GM21717 (cell line): ENCODE measurements at regions not wholly inside any gene's neighbourhood (a gene's known extent, or its start where the extent isn't known, plus 50 kb on each side); places are given as distances from the start of the nearest gene placed in this dataset.

Experiments used
- ATAC-seq: cut with Tn5 transposase; IDR thresholded peaks from one replicate; pipeline ENCODE4 v1.9.1; 2021; ENCODE audit warnings: mild to moderate bottlenecking, moderate library complexity; ENCODE audit not compliant: unreplicated experiment

DNA sequence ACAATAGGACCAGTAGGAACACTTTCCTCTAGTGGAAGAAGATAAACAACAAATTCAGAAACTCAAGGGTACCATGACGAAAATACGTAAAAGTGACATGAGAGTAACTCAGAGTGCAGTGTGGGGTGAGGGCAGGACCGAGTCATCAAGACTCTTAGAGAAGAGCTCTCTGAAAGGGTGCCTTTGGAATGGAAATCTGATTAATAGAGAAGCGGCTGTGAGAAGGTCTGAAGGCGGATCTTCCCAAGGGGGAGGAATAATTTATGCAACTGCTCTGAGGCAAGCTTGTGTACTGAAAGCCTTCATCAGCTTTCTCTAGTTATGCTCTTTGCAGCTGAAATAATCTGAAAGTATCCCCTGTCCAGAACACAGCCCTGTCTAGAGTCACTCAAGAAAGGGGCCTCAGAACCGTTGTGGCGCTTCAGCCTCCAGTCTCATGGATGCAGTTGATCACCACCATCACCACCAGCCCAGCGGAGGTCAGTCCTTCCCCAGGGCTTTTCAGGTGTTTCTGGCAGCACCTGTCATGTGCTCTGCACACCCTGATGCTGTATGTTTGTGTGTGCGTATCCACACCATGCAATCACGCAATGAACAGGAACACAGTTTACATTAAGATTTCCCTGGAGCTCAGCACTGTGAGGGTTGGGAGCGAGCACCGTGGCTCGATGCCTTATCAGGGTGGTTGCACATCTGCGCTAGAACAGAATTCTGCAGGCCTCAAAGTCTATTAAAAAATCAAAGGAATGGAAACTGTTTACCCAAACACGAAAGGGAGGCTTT, 396.5 kb downstream of the SMOC2 start:
- no peak for ATAC-seq

DNA sequence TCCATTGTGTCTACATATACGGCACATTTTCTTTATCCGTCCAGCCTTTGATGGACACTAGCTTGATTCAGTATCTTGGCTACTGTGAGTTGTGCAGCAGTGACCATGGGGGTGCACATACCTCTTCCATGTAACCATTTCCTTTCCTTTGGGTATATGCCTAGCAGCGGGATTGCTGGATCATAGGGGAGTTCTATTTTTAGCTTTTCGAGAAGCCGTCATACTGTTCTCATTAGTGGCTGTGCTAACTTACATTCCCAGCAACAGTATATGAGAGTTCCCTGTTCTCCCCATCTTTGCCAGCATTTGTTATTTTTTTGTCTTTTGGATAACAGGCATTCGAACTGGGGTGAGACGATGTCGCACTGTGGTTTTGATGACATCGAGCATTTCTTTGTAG, 395.0 kb downstream of the SMOC2 start:
- ATAC-seq, result no peak

DNA sequence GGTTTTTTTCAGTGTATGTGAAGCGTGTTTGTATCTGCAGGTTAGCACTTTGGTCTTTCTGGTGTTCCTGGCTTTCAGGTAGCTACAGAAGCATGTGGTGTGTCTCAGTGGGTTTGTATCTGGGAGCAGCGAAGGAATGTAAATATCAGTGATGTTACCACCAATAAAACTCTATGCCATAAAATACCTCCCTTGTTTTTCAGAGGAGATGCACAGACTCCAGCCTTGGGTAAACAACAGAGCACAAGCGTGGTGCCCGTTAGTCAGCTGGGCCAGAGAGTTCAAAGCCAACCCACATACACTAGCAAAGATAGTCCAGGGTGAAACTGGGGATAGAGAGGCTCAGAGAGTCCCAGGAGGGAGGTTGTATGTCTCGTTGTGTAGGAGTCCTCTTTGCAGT, 393.8 kb downstream of the SMOC2 start:
- ATAC-seq, result no peak

DNA sequence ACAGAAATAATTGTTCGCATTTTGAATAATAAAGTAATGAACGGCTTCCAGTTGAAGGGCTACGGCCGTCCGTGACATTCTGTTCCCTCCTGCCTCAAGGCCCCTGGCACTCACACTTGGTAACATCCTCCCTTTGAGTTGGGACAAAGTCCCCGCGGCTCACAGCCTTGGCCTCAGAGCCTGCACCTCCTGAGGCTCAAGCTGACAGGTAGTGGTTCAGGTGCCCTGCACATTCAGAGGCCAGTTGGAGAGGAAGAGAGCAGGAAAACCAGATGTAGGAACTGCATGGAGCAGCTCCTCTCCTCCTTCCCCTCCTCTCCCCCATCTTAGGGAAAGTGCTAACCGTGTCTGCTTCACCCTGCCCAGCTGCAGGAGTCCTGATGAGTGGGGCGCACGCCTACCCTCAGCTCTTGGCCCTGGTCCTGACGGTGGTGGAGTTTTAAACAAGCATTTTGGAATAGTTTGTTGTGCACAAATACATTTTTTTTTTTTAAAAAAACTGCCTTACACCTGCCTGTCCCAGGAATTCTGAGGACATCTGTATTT, 393.1 kb downstream of the SMOC2 start:
- no peak for ATAC-seq

DNA sequence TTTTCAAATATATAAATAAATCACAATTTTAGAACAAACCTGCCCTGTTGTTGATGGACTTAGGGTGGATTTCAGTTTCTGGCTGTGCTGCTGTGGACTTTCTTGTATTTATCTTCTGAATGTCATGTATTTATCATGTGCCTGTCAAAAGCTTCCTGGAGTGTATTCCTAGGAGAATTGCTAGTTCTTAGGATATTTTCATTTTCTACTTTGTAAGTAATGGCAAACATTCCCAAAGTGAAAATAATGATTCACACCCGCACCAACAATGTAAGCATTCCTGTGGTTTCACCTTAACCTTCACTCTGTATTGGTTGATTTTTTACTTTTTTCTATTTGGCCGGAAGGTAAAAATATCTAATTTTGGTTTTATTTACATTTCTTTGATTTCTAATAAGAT, 387.8 kb downstream of the SMOC2 start:
- no peak for ATAC-seq

DNA sequence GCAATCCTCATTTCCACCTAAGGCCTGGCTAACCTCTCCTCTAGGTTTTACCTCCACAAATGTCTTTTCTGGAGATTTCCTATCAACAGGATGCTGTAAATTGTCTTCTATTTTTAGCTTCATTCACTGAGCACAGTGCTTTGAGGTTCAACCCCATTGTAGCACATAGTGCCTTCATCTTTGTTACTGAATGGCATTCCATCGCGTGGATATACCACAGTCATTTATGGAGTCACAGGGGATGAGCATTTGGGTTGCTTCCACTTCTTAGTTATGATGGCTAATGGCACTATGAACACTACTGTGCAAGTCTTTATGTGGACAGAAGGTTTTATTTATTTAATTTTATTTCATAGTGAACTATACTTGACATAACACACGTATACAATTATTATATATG, 387.1 kb downstream of the SMOC2 start:
- no peak for ATAC-seq

DNA sequence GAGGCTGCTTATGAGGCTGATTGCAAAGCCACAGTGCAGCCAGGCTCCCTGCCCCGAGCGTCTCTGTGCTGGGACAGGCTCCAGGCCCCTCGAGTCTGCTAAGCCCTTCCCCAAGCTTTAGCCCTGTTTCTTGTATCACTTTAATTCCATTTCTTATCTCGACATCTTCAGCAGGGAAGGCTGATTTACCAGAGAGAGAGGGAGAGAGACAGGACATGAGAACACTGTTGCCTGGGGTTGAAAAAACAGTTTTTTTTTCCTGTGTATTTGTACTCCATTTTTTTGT, 386.5 kb downstream of the SMOC2 start:
- no peak for ATAC-seq

DNA sequence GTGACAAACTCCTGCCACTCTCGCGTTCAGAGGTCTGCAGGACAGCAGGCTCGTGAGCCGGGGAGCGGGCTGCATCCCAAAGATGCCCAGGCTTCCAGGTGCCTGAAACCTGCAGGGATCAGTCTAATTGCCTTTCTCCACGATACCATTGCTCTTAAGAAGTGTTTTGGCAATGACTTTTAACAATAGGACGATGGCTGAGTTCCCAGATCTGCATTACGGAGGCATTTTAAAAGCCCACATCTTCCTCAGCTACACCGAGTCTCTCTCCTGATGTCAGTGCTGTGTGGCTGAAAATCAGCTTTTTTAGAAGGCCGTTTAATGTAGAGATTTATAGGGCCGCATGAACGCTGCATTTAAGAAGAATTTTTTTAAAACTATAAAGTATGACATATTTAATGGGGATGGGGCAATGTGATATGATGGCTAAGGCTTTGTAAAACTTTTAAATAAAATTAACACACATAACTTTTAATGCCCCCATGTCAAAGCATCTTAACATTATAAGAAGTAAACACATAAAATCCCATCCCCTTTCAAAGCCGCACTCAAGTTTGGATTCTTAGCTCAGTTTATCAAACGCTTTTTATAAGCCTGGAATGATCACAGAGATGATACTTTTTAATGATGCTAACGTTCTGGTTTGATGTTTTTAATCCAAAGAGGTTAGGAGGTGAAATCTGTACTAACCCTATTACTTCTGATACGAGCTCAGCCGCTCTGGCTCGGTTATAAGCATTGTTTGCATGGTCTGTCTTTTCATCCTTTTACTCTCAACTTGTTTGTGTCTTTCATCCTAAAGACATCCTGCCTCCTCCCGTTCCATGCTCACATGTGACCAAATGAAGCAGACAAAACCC, 386.0 kb downstream of the SMOC2 start:
- no peak for ATAC-seq

DNA sequence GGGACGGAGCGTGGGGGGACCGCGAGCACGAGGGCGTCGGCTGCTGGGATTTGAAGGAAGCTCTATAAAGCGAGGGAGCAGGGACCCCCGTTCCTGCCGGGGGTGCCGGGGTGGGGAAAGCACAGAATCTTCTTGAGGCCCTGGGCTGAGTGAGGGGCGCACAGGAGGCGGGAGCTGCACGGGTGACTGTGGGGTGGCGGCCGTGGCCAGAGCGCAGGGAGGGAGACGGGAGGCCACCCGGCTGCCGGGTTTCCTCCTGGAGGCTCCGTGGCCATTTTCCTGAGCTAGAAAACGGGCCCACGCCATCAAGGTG, 385.1 kb downstream of the SMOC2 start:
- ATAC-seq, result no peak

DNA sequence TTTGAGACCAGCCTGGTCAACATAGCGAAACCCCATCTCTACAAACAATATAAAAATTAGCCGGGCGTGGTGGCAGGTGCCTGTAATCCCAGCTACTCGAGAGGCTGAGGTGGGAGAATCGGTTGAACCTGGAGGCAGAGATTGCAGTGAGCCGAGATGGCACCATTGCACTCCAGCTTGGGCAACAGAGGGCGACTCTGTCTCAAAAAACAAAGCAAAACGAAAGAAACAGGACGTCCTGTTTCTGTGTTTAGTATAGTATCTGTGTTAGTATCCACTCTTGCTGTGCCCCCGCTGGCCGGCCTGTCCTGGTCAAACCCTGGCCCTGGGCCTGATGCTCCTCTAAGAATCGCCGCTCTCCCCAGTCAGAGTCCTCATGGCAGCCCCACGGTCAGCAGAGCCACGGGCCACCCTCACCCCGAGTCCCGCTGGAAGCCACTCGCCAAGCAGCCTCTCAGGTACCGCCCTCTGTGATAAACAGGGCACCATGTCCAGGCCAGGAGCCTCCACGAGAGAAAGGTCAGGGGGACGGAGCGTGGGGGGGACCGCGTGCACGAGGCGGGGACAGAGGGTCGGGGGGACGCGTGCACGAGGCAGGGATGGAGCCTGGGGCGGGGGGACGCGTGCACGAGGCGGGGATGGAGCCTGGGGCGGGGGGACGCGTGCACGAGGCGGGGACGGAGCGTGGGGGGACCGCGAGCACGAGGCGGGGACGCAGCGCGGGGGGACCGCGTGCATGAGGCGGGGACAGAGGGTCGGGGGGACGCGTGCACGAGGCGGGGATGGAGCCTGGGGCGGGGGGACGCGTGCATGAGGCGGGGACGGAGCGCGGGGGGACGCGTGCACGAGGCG, 384.5 kb downstream of the SMOC2 start:
- no peak for ATAC-seq

DNA sequence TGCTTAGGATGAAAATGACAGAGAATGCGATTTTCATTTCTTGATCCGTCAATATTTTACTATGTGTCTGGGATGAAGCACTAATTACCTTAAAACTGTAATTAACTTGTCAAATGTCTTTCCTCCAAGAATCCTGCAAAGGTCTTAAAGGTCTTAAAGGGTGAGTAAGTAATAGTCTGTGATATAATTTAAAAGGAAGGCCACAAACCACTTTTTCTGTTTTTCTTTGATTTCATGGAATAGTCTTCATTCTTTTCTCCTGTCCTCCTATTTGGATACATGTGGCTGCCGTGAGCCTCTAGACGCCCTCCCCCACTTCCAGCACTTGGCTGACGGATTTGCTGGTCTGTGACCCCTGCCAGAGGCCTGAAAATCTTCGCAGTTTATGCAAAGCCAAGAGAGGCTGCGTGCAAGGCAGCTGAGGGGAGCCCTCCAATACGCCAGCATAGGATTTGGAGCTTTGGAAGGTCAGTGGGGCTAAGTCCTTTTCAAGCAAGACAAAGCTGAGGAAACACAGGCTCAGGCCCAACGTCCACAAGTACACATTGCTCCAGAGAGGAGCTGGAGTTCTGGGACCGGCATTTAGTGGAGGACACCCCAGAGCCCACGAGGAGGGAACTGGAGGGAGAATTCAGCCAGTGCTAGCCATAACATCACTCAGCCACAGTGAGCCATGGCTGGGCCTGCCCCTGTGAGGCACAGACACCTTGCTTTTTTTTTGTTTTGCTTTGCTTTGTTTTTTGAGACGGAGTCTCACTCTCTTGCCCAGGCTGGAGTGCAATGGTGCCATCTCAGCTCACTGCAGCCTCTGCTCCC, 382.6 kb downstream of the SMOC2 start:
- no peak for ATAC-seq

DNA sequence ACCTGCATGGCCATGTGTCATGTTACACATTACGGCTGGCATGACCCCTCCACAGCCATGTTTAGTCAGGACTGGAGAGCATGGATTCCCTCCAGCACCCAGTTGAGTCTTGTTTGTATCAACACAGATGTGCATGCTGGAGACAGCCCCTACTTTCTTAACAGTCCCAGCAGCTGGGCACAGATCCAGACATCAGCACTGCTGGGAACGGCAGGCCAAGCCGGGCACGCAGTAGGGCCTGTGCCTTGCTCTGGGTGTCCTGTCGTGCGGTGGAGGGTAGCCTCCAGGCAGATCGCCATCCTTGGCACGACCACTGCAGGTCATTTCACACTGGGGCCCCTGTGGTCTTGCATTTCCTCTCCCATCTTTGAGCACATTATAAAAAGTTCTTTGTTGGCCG, 381.4 kb downstream of the SMOC2 start:
- ATAC-seq, result no peak

DNA sequence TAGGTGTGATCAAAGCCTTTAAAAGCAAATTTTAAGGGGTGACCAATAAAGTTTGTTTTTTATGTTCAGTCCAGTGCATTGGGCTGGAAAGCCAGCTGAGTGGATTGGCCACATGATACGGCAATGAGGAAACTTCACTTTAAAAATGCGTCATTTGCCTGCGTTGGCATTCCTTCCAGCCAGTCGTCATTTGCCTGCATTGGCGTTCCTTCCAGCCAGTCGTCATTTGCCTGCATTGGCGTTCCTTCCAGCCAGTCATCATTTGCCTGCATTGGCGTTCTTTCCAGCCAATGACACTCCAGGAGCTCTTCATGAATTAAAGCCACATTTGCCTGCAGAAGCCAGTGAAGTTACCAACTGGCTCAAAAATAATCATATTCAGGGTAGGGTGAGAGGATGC, 378.6 kb downstream of the SMOC2 start:
- ATAC-seq, result no peak

DNA sequence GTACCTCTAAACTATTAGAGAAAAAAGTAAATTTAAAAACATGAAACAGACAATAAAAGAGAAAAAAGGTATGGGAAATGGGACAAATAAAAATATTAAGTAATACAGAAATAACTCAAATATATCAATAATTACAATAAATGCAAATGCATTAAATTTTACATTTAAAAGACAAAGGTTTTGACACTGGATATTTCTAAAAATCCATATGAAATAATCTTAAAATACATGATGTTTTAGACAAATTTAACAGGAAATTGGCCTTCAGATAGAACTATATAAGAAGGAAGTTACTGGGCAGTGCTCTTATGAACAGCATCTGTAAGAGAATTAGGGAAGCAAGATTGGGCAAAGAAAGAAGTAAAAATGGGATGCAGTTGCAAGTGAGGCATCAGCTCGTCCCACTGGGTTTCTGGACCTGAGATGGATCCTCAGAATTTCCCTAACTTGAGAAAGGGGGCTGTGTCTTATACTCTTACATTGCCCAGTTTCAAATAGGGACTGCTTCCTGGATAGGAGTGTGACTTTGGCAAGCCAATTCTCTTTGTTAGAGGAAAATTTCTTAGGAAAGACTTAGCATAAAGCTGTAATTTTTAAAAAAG, 376.7 kb downstream of the SMOC2 start:
- ATAC-seq, result no peak

DNA sequence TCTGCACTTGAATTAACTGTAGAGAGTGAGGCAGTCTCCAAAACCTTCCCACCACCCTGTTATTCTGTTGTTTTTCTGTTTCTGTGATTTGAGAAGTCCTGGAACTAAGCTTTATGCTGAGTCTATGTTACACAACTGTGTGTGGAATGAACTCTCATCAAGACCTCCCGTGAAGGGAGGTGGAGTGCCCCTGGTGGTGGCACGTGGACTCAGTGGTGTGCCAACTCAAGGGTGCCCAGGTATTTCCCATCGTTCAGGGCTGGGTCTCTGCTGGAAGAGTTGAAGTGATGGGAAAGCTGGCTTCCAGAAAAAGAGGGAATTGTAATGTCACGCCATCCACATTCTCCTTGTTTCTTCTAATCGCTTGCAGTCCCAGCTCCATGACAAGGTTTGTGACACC, 374.2 kb downstream of the SMOC2 start:
- no peak for ATAC-seq

DNA sequence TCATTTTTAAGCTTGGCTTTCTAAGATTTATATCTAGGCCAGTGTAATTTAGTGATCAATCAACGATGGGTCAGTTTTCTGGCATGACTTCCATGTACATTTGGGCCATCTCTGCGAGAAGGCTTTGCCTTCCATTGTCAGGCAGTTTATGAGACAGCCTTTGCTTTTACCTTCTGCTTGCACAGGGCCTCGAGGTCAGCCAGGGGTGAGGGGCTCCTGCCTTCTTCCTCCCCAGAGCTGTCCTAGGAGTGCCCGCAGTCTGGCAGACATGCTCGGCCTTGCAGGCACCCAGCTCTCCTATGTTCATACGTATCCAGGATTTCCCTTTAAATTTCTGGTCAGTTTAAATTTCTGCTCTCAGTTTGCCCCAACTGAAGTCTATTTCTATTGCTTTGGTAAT, 367.2 kb downstream of the SMOC2 start:
- ATAC-seq, result no peak

DNA sequence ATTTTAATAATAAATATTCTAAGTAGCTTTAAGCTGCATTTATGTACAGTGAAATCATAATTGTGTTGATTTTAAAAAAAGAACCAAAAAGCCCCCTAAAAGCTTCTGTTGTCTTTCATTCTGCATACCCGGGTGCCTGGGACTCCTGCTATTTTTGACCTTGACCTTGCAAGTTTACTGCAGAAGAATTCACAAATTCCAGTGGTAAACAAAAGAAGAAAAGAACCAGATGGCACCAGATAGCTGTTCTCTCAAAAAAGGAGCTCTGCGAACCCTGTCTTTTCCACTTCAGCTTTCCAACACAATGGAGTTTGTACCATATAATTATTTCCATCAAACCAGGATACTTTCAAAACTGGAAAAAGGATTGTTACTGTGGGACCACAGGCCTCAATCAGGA, 363.3 kb downstream of the SMOC2 start:
- no peak for ATAC-seq

DNA sequence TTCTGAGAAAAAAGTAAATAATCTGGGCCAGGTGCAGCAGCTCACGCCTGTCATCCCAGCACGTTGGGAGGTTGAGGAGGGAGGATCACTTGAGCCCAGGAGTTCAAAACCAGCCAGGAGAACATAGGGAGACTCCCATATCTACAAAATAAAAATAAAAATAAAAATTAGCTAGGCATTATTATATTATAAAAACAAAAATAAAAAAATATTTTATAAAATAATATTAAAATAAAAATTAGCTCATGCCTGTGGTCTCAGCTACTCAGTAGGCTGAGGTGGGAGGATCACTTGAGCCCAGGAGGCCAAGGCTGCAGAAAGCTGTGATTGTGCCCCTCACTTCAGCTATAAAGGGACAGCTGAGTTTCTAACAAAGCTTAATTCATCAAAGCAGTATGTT, 362.9 kb downstream of the SMOC2 start:
- ATAC-seq, result no peak

DNA sequence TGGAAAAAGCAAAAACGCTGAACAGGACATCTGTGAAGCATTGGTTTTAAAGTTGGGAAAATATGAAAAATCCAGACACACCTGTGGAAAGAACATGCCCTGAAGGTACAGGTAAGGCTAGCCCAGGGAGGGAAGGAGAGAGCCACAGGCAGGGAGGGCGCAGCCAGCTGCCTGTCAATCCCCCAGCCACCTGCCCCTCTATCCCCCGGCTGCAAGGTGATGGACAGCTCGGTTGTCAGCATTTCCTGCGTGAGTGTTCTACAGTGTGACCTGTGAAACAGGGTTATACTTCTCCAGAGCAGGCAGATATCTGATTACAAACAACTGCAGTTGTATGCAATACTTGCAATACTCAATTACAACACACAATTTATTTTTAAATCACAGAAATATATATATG, 358.1 kb downstream of the SMOC2 start:
- ATAC-seq, result no peak

DNA sequence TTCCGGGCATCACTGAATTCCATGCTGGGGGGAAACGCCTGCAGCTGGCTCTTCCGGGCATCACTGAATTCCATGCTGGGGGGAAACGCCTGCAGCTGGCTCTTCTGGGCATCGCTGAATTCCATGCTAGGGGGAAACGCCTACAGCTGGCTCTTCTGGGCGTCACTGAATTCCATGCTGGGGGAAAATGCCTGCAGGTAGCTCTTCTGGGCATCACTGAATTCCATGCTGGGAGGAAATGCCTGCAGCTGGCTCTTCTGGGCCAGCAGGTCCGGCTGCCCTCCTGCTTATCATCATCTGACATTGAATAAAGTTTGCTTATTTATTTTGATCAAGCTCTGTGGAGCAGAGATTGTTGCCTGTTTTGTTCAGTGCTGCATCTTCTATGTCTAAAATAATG, 355.1 kb downstream of the SMOC2 start:
- ATAC-seq, result no peak
